Panc1 (cell line): ENCODE measurements at regions not wholly inside any gene's neighbourhood (a gene's known extent, or its start where the extent isn't known, plus 50 kb on each side); places are given as distances from the start of the nearest gene placed in this dataset.

Experiments used
- ATAC-seq: fragments of 200-7000 bp; cut with Tn5 transposase; 2 replicates; pipeline ENCODE4 v1.9.1; 2020; ENCODE audit warnings: mild to moderate bottlenecking, moderate library complexity
- BruUV-seq: library from RNA; stranded (reverse); fragments of 400-500 nt; replicated peaks from 2 replicates; lab custom pipeline; 2021; lab: Mats Ljungman, UMichigan
- CTCF ChIA-PET: fragments of 300-600 bp; sonication (Branson Sonifier 250); formaldehyde crosslinking; loops from one replicate; lab custom pipeline; 2022; ENCODE audit warnings: antibody characterized with exemption; lab: Charles Lee
- POLR2A ChIA-PET: fragments of 300-600 bp; sonication (Branson Sonifier 250); formaldehyde crosslinking; loops from one replicate; lab custom pipeline; 2022; ENCODE audit warnings: antibody characterized with exemption; lab: Charles Lee
- DNase-seq: peaks from one replicate; pipeline ENCODE4 v3.0.0-alpha.2; 2010; ENCODE audit warnings: low read depth, low spot score
- H3K27ac ChIP-seq: 2 replicates; pipeline ENCODE4 v1.5.1; 2011; ENCODE audit warnings: mild to moderate bottlenecking, low read length, inconsistent platforms
- H3K27me3 ChIP-seq: fragments of 200-500 bp; sonication (Bioruptor generic); 2 replicates; pipeline ENCODE4 v1.6.0; 2014; ENCODE audit warnings: low read length, inconsistent platforms; ENCODE audit not compliant: control insufficient read depth, insufficient read depth
- H3K36me3 ChIP-seq: fragments of 200-500 bp; sonication (Bioruptor generic); 2 replicates; pipeline ENCODE4 v1.5.1; 2014; ENCODE audit warnings: inconsistent platforms, mild to moderate bottlenecking, low read length, moderate library complexity; ENCODE audit not compliant: control insufficient read depth, insufficient read depth
- H3K4me1 ChIP-seq: 2 replicates; pipeline ENCODE4 v1.5.1; 2011; ENCODE audit warnings: inconsistent platforms, mild to moderate bottlenecking, low read length, moderate library complexity; ENCODE audit not compliant: control insufficient read depth, insufficient read depth
- H3K4me3 ChIP-seq, 2 experiments: 2 replicates each; pipeline ENCODE4 v1.5.1; 2011 to 2012; ENCODE audit warnings: low read depth in 2 of 2, low read length in 2 of 2, mild to moderate bottlenecking in 2 of 2, inconsistent platforms in 1 of 2, moderate library complexity in 1 of 2
- H3K9me3 ChIP-seq: fragments of 200-500 bp; sonication (Bioruptor generic); 2 replicates; pipeline ENCODE4 v1.5.1; 2014; ENCODE audit warnings: low read depth, mild to moderate bottlenecking, inconsistent platforms, low read length, moderate library complexity; ENCODE audit not compliant: control insufficient read depth, insufficient read depth
- CTCF ChIP-seq: fragments of 450-650 bp; IDR thresholded peaks from 2 replicates; pipeline ENCODE4 v1.5.1; 2017; ENCODE audit warnings: mild to moderate bottlenecking
- POLR2AphosphoS5 ChIP-seq: IDR thresholded peaks from 2 replicates; pipeline ENCODE4 v1.6.1; 2012; ENCODE audit warnings: mild to moderate bottlenecking, low read depth, low read length, moderate library complexity
- REST ChIP-seq, 2 experiments: IDR thresholded peaks; 2 replicates each; pipeline ENCODE4 v1.6.1; 2011 to 2012; ENCODE audit warnings: low read depth in 2 of 2, control low read depth in 1 of 2, low read length in 1 of 2, mild to moderate bottlenecking in 1 of 2, moderate library complexity in 1 of 2; ENCODE audit not compliant: insufficient read depth in 1 of 2
- SIN3A ChIP-seq: IDR thresholded peaks from 2 replicates; pipeline ENCODE4 v1.6.1; 2012; ENCODE audit warnings: low read depth, mild to moderate bottlenecking, low read length, moderate library complexity, borderline replicate concordance; ENCODE audit not compliant: insufficient read depth
- TCF7L2 ChIP-seq: IDR thresholded peaks from 2 replicates; pipeline ENCODE4 v1.6.1; 2011; ENCODE audit warnings: mild to moderate bottlenecking, low read depth, low read length, inconsistent platforms
- in situ Hi-C: cut with HindIII; loops from 2 replicates; pipeline ENCODE4 v1.10.0; 2016; ENCODE audit warnings: low sequenced_read_pairs, low pct_unique_long_range_greater_than_20kb
- intact Hi-C: fragments of 100-400 bp; cut with micrococcal nuclease; formaldehyde crosslinking; loops from one replicate; pipeline ENCODE4 v1.10.0; 2022; ENCODE audit not compliant: unreplicated experiment

GRCh38 chr5:12675959-12676358 lies 771.7 kb upstream of the CTNND2 start:
- no peak overlapping the region for H3K27ac ChIP-seq
- no peaks in the 10 kb centered on the region for H3K9me3 ChIP-seq
- H3K4me1 ChIP-seq, result no peaks in the 10 kb centered on the region
- DNase-seq, result no peak
- no peaks in the 10 kb centered on the region for H3K36me3 ChIP-seq
- ChIA-PET POLR2A (no interaction called here), CTCF (no interaction called here)
- no TSS peak for BruUV-seq
- no peak for ATAC-seq
- in situ Hi-C loops, result no loop called here
- no peak overlapping the region for H3K4me3 ChIP-seq
- intact Hi-C loops, result no loop called here
- H3K27me3 ChIP-seq, result no peaks in the 10 kb centered on the region
- TF ChIP-seq REST (IDR thresholded peaks at IDR 0.05; ENCODE audit: insufficient read depth in 1 of 2, low read depth in 2 of 2, low read length in 1 of 2) (no peak), SIN3A (no peak), TCF7L2 (no peak), POLR2AphosphoS5 (no peak), CTCF (no peak)

GRCh38 chr5:12672141-12672540 lies 767.9 kb upstream of the CTNND2 start:
- in situ Hi-C loops (no loop called here), intact Hi-C loops (no loop called here)
- ChIA-PET POLR2A (no interaction called here), CTCF (no interaction called here)
- H3K9me3 ChIP-seq, result no peaks in the 10 kb centered on the region
- H3K27me3 ChIP-seq, result no peaks in the 10 kb centered on the region
- ATAC-seq, result no peak
- no peak overlapping the region for H3K27ac ChIP-seq
- H3K36me3 ChIP-seq, result no peaks in the 10 kb centered on the region
- TF ChIP-seq REST (IDR thresholded peaks at IDR 0.05; ENCODE audit: insufficient read depth in 1 of 2, low read depth in 2 of 2, low read length in 1 of 2), result no peak
- TF ChIP-seq SIN3A, result no peak
- no peak for TF ChIP-seq TCF7L2
- TF ChIP-seq POLR2AphosphoS5, result no peak
- TF ChIP-seq CTCF, result no peak
- H3K4me3 ChIP-seq, result no peak overlapping the region
- no peak for DNase-seq
- H3K4me1 ChIP-seq, result no peaks in the 10 kb centered on the region
- BruUV-seq, result no TSS peak
